HCEC 1CT (cell line): ENCODE measurements at regions not wholly inside any gene's neighbourhood (a gene's known extent, or its start where the extent isn't known, plus 50 kb on each side); places are given as distances from the start of the nearest gene placed in this dataset.

ENCODE experiments used
- DNase-seq: peaks from one replicate; pipeline ENCODE4 v3.0.0-alpha.2; 2017

GRCh38 chr10:60461688-60462087, 72.0 kb upstream of the ANK3 start:
- no peak for DNase-seq

- no peak for DNase-seq
These were observed 70.2 kb upstream of the ANK3 start for GRCh38 chr10:60459701-60460457.

DNA sequence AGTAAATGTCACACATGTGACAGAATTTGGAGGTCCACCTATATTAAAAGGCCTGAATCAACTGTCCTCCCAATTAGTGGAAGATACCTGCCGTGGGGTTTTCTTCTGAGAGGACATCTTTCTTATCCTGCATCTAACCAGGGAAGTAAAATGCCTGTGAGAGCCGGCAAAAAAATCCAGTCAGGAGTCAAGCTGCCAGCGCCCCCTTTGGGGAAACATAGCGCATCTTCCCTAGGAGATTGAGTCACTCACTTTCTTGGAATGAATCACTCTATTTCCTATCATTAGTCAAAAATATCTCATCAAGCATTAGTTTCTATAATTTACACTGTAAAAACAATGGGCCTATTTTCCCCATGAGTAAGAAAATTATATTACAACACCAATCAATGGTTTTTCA, 66.4 kb upstream of the ANK3 start:
- no peak for DNase-seq

- no peak for DNase-seq
These were observed 64.7 kb upstream of the ANK3 start for GRCh38 chr10:60454336-60454735.

DNA sequence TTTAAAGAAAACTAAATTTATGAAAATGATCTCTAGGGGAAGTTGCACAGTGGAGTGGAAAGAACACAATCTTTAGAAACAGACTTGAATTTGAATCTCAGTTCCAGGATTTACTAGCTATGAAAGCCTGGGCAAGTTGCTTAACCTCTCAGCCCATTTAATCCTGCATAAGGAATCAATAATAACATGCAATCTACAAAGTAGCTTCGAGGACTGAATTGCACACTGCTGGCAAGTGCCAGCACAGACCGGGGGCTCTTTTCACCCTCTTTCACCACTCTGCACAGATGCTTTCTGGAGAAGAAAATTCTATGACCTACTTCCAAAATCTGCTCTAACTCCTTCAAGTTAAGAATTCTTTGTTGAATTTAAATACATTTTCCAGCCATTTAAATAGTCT, 63.4 kb upstream of the ANK3 start:
- DNase-seq, result no peak

DNA sequence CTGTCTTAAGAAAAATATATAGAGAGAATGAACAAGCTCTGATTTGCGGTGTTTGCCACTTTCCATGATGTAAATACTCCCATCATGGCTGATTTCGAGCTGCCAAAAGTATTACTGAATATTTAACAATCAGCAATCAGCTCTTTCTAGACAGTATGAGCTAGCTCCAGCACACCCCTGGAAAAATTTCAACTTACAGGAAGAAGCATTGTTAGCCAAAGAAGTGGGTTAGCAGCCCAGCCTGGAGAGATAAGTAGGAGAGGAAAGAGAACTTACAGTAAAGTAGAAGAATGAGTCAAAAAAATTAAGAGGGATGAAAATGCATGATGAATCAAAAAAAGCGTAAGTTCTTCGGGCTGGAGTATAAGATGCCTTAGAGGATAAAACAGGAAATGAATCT, 60.6 kb upstream of the ANK3 start:
- no peak for DNase-seq

DNA sequence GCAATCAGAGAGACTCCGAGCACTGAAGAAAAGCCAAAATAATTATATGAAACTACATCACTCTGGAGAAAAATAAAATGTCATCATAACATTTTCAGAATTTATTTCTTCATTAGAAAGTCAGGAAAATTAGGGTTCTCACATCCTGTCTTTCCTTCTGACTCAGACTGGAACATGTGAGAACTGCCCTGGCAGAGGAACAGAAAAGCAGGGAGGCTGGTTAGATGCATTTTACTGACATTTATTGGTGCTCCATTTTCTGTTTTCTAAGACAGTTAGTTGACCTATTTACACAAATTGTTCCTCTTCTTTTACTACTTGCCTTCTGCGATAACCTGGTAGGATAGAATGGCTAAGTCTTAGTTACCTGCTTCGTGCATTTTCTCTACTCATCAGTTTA, 58.6 kb upstream of the ANK3 start:
- no peak for DNase-seq

DNA sequence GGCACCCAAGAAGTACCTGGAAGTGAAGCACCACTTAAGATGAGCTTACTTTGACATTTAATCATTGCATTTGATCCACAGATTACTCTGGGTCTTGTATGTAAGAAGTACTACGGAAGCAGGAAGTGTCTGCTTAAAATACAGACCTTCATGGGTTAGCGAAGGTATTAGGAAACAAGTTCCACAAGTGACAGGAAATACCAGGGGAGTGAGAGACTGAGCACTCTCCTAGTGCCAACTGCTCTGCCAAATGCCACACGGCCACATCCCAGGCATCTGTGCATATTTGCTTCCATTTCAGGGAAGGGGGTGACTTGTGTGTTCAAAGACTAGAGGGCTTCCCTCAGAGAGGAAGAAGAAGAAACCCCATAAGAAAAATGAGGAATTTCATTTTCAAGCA, 57.2 kb upstream of the ANK3 start:
- DNase-seq, result no peak

DNA sequence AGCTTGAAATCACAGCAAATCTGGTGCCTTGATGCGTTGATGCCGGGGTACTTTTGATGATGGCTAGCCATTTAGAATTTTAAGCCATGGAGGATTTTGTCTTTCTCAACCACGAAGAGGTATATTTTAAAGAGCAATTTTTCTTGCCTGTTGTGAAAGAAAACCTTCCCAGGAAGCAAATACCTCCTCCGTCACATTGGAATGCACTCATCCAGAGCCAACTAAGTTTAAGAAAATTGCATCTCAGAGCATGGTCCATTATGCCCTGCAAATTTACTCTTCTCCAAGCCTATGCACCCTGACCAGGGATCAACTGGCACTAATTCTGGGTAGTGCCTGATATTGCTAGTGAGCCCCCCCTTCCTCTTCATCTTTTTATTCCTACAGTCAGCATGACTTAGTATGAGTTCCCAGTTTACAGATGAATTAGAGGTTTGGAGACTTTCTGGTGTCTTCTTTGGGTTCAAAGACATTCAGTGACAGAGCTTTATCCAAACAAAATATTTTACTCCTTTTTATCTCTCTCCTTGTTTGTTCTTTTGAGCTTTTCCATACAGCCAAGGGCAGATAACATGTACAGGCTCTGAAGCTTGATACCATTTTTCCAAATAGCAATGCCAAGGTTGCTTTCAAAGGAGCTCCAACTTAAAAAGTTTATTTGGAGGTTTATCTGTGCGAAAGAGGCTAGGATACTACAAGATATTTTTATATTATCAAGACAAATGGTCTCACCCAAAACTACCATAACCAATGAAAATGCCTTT, 56.6 kb upstream of the ANK3 start:
- no peak for DNase-seq

GRCh38 chr10:60444494-60445064, 54.9 kb upstream of the ANK3 start:
- peak; percentile 20 for DNase-seq

GRCh38 chr10:60443346-60443745, 53.7 kb upstream of the ANK3 start:
- no peak for DNase-seq

- DNase-seq, result peak; percentile 42
These were observed 51.8 kb upstream of the ANK3 start for GRCh38 chr10:60441515-60441914.

DNA sequence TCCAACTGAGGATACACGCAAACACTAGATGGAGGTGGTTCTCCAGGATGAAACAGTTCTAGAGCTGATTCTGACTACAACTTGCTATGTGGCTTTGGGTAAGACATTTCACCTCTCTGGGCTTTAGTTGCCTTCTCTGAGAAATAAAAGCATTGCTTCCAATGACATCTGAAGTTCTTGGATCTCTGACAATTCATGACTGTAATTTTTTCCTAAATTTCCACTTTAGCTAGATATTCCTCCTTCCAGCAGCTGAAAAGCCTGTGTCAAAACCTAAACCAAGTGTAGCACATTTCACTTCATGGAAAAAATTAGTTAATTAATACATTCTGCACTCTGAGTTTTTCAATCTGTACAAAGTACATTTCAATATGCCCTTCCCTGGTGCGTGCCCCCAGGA, 50.0 kb upstream of the ANK3 start:
- DNase-seq, result no peak
